Colonic mucosa (tissue), 4 donors: ENCODE measurements at regions not wholly inside any gene's neighbourhood (a gene's known extent, or its start where the extent isn't known, plus 50 kb on each side); places are given as distances from the start of the nearest gene placed in this dataset.

Experiments
- DNase-seq: peaks from one replicate; pipeline ENCODE4 v3.0.0-alpha.2; 2020
- H3K27ac ChIP-seq: fragments of 200-600 bp; one replicate; pipeline ENCODE4 v1.8.0; 2021
- H3K27me3 ChIP-seq: fragments of 200-600 bp; one replicate; pipeline ENCODE4 v1.8.0; 2021
- H3K36me3 ChIP-seq: fragments of 200-600 bp; one replicate; pipeline ENCODE4 v1.8.0; 2021
- H3K4me1 ChIP-seq: fragments of 200-600 bp; one replicate; pipeline ENCODE4 v1.8.0; 2021; ENCODE audit warnings: mild to moderate bottlenecking
- H3K4me3 ChIP-seq: fragments of 200-600 bp; one replicate; pipeline ENCODE4 v1.8.0; 2021
- H3K9ac ChIP-seq, 2 donors: one replicate each; pipeline ENCODE4 v1.7.0; 2013; ENCODE audit warnings: control low read depth in 2 of 2, low read depth in 2 of 2, low read length in 2 of 2
- H3K9me3 ChIP-seq: fragments of 200-600 bp; one replicate; pipeline ENCODE4 v1.8.0; 2021
- intact Hi-C: fragments of 100-400 bp; cut with DNase I; formaldehyde crosslinking; loops from one replicate; pipeline ENCODE4 v1.14.1; 2022
- TF ChIP-seq, protein P1 (sequence below): fragments of 200-600 bp; IDR thresholded peaks from one replicate; pipeline ENCODE4 v1.8.0; 2022; ENCODE audit warnings: antibody characterized with exemption, mild to moderate bottlenecking
- donor health status: healthy.
- donor health status: DM: no; HTN: no; CAD: no.
- donor health status: DM: no; HTN: no; CAD: no.

GRCh38 chr6:168390749-168391420 lies 50.1 kb upstream of the SMOC2 start:
- TF ChIP-seq, protein P1, sequence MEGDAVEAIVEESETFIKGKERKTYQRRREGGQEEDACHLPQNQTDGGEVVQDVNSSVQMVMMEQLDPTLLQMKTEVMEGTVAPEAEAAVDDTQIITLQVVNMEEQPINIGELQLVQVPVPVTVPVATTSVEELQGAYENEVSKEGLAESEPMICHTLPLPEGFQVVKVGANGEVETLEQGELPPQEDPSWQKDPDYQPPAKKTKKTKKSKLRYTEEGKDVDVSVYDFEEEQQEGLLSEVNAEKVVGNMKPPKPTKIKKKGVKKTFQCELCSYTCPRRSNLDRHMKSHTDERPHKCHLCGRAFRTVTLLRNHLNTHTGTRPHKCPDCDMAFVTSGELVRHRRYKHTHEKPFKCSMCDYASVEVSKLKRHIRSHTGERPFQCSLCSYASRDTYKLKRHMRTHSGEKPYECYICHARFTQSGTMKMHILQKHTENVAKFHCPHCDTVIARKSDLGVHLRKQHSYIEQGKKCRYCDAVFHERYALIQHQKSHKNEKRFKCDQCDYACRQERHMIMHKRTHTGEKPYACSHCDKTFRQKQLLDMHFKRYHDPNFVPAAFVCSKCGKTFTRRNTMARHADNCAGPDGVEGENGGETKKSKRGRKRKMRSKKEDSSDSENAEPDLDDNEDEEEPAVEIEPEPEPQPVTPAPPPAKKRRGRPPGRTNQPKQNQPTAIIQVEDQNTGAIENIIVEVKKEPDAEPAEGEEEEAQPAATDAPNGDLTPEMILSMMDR, result no peak
- intact Hi-C loops, result no loop called here
- no peaks in the 10 kb centered on the region for H3K9me3 ChIP-seq

More at GRCh38 chr6:168390749-168391420, 50.1 kb upstream of the SMOC2 start:
- no peaks in the 10 kb centered on the region for H3K4me1 ChIP-seq
- H3K27me3 ChIP-seq, result no peaks in the 10 kb centered on the region
- H3K36me3 ChIP-seq, result no peaks in the 10 kb centered on the region
- H3K27ac ChIP-seq, result no peak overlapping the region
- no peak overlapping the region for H3K4me3 ChIP-seq
- no peak for DNase-seq
- H3K9ac ChIP-seq, result no peak overlapping the region
